ENCODE measurements at regions not wholly inside any gene's neighbourhood (a gene's known extent, or its start where the extent isn't known, plus 50 kb on each side); places are given as distances from the start of the nearest gene placed in this dataset.
"Not testable (repeated sequence)": the region's sequence is repeated elsewhere in the genome, so short reads cannot be mapped to it uniquely, and the experiment has no call there.

DNA sequence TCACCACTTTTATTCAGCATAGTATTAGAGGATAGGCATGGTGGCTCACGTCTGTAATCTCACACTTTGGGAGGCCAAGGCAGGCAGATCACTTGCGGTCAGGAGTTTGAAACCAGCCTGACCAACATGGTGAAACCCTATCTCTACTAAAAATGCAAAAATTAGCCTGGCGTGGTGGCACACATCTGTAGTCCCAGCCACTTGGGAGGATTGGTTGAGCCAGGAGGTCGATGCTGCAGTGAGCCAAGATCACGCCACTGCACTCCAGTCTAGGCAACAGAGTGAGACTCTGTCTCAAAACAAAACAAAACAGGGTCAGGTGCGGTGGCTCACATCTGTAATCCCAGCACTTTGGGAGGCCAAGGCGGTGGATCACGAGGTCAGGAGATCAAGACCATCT lies 190.3 kb upstream of the SFSWAP start:
- not testable (repeated sequence) for TF ChIP-seq POLR2A (IDR thresholded peaks at IDR 0.05)
- TF ChIP-seq, protein P1, sequence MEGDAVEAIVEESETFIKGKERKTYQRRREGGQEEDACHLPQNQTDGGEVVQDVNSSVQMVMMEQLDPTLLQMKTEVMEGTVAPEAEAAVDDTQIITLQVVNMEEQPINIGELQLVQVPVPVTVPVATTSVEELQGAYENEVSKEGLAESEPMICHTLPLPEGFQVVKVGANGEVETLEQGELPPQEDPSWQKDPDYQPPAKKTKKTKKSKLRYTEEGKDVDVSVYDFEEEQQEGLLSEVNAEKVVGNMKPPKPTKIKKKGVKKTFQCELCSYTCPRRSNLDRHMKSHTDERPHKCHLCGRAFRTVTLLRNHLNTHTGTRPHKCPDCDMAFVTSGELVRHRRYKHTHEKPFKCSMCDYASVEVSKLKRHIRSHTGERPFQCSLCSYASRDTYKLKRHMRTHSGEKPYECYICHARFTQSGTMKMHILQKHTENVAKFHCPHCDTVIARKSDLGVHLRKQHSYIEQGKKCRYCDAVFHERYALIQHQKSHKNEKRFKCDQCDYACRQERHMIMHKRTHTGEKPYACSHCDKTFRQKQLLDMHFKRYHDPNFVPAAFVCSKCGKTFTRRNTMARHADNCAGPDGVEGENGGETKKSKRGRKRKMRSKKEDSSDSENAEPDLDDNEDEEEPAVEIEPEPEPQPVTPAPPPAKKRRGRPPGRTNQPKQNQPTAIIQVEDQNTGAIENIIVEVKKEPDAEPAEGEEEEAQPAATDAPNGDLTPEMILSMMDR (IDR thresholded peaks at IDR 0.05), result not testable (repeated sequence)

Data from adrenal gland (tissue), 5 donors.